ENCODE measurements at regions not wholly inside any gene's neighbourhood (a gene's known extent, or its start where the extent isn't known, plus 50 kb on each side); places are given as distances from the start of the nearest gene placed in this dataset.

DNA sequence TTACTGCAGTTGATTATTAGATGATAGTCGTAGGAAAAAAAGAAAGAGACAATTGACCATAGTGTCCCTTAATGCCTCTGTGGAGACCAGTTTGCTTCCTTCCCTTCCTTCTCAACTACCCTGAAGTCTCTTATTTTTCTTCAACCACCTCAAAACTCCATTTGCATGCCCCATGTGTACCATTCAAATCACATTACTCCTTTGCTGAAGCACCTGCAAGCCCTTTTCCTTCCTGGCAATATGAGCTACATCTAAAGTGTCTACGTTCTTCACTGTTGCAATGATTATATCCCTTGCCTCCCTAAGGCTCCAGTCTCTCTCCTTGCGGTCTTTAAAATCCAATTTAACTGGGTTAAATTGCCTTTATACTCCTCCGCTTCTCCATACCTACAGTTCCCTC, 867.4 kb upstream of the API5 start:
- WGBS, 2 experiments (ENCODE audit: insufficient coverage in 1 of 2, insufficient read length in 1 of 2): 61 to 71% methylated on average over 3 to 4 of the region's 4 CpGs

DNA sequence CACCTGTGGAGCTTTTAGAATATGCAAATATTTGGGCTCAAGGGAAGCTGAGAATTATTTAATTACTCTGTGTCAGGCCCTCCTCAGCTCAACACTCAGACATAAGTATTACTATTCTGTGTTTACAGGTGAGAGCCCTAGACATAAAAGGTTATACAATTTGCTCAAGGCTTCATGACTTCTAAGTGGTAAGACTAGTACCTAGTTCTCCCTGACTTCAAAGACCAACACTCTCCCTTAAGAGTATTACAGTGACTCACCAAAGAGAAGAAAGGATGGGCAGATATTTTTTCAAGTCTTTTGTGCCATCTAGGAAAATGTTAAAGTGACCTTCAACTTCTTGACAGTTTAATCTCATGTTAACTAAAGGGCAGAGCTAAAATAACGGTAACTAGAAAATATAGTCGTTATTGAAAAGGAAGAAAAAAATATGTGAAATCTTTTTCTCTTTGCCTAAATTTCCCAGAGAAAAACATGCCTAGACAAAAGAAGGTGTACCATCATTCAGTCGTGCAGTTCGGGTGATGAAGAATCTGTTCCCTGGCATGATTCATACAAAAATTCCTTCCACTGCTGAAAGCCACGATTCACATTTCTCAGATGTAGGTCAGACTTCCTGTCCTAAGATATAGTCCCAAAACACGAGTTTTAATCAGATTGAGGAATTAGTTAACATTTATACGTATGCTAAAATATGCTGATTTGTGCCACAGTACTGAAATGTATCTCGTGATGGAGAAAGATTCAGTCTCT, 849.1 kb upstream of the API5 start:
- Histone ChIP-seq H3K9ac (ENCODE audit: extremely low read depth, low read length, poor library complexity, severe bottlenecking) (no peak overlapping the region), H3K4me3 (ENCODE audit: low read length) (no peak overlapping the region), H3K36me3 (ENCODE audit: control insufficient read depth, insufficient read depth, low read length) (no peaks in the 10 kb centered on the region), H3K9me3 (ENCODE audit: control insufficient read depth, low read length) (no peaks in the 10 kb centered on the region), H3K27me3 (ENCODE audit: control insufficient read depth, insufficient read depth, low read length, poor library complexity, severe bottlenecking) (no peaks in the 10 kb centered on the region), H3K4me1 (ENCODE audit: control insufficient read depth, insufficient read depth, low read length) (no peaks in the 10 kb centered on the region), H3K27ac (ENCODE audit: low read depth, low read length) (no peak overlapping the region)
- no peak overlapping the region for H3K27ac Mint-ChIP-seq
- no peak overlapping the region for H3K4me3 Mint-ChIP-seq
- TF ChIP-seq, protein P1, sequence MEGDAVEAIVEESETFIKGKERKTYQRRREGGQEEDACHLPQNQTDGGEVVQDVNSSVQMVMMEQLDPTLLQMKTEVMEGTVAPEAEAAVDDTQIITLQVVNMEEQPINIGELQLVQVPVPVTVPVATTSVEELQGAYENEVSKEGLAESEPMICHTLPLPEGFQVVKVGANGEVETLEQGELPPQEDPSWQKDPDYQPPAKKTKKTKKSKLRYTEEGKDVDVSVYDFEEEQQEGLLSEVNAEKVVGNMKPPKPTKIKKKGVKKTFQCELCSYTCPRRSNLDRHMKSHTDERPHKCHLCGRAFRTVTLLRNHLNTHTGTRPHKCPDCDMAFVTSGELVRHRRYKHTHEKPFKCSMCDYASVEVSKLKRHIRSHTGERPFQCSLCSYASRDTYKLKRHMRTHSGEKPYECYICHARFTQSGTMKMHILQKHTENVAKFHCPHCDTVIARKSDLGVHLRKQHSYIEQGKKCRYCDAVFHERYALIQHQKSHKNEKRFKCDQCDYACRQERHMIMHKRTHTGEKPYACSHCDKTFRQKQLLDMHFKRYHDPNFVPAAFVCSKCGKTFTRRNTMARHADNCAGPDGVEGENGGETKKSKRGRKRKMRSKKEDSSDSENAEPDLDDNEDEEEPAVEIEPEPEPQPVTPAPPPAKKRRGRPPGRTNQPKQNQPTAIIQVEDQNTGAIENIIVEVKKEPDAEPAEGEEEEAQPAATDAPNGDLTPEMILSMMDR (conservative IDR thresholded peaks at IDR 0.05): no peak
- no peaks in the 10 kb centered on the region for H3K4me1 Mint-ChIP-seq
- no peaks in the 10 kb centered on the region for H3K36me3 Mint-ChIP-seq (ENCODE audit: low read depth)
- H3K9me3 Mint-ChIP-seq: peaks cover 2% of the 10 kb centered on the region
- DNase-seq: no peak
- H3K27me3 Mint-ChIP-seq (ENCODE audit: insufficient read depth): no peaks in the 10 kb centered on the region
- 89 to 94% methylated on average over 6 to 8 of the region's 8 CpGs for WGBS, 2 experiments (ENCODE audit: insufficient coverage in 1 of 2, insufficient read length in 1 of 2)

More for the DNA sequence above, 867.4 kb upstream of the API5 start:
- no peaks in the 10 kb centered on the region for H3K36me3 ChIP-seq (ENCODE audit: control insufficient read depth, insufficient read depth, low read length)
- H3K27me3 Mint-ChIP-seq (ENCODE audit: insufficient read depth): no peaks in the 10 kb centered on the region
- no peaks in the 10 kb centered on the region for H3K4me1 Mint-ChIP-seq
- no peak overlapping the region for H3K27ac Mint-ChIP-seq
- no peak overlapping the region for H3K4me3 ChIP-seq (ENCODE audit: low read length)
- H3K9ac ChIP-seq (ENCODE audit: extremely low read depth, low read length, poor library complexity, severe bottlenecking): no peak overlapping the region
- H3K27ac ChIP-seq (ENCODE audit: low read depth, low read length): no peak overlapping the region
- DNase-seq: no peak
- no peaks in the 10 kb centered on the region for H3K4me1 ChIP-seq (ENCODE audit: control insufficient read depth, insufficient read depth, low read length)
- TF ChIP-seq, protein P1 (conservative IDR thresholded peaks at IDR 0.05): no peak
- H3K4me3 Mint-ChIP-seq: no peak overlapping the region
- no peaks in the 10 kb centered on the region for H3K9me3 ChIP-seq (ENCODE audit: control insufficient read depth, low read length)
- H3K36me3 Mint-ChIP-seq (ENCODE audit: low read depth): no peaks in the 10 kb centered on the region
- H3K27me3 ChIP-seq (ENCODE audit: control insufficient read depth, insufficient read depth, low read length, poor library complexity, severe bottlenecking): no peaks in the 10 kb centered on the region
- peaks cover 30% of the 10 kb centered on the region for H3K9me3 Mint-ChIP-seq

GRCh38 chr11:42465623-42466022, 846.2 kb upstream of the API5 start:
- WGBS, 2 experiments (ENCODE audit: insufficient coverage in 1 of 2, insufficient read length in 1 of 2): 71 to 100% methylated on average over 1 to 2 of the region's 2 CpGs
- TF ChIP-seq, protein P1 (conservative IDR thresholded peaks at IDR 0.05): no peak
- H3K27me3 Mint-ChIP-seq (ENCODE audit: insufficient read depth): no peaks in the 10 kb centered on the region
- H3K27ac ChIP-seq (ENCODE audit: low read depth, low read length): no peak overlapping the region
- H3K9me3 Mint-ChIP-seq: no peaks in the 10 kb centered on the region
- H3K27ac Mint-ChIP-seq: no peak overlapping the region
- H3K36me3 Mint-ChIP-seq (ENCODE audit: low read depth): no peaks in the 10 kb centered on the region
- H3K27me3 ChIP-seq (ENCODE audit: control insufficient read depth, insufficient read depth, low read length, poor library complexity, severe bottlenecking): no peaks in the 10 kb centered on the region
- no peaks in the 10 kb centered on the region for H3K9me3 ChIP-seq (ENCODE audit: control insufficient read depth, low read length)
- H3K4me3 ChIP-seq (ENCODE audit: low read length): no peak overlapping the region
- no peaks in the 10 kb centered on the region for H3K4me1 Mint-ChIP-seq
- no peak overlapping the region for H3K9ac ChIP-seq (ENCODE audit: extremely low read depth, low read length, poor library complexity, severe bottlenecking)
- no peak overlapping the region for H3K4me3 Mint-ChIP-seq
- H3K36me3 ChIP-seq (ENCODE audit: control insufficient read depth, insufficient read depth, low read length): no peaks in the 10 kb centered on the region
- H3K4me1 ChIP-seq (ENCODE audit: control insufficient read depth, insufficient read depth, low read length): no peaks in the 10 kb centered on the region
- DNase-seq: no peak
